GM23338 (cell line): ENCODE measurements at regions not wholly inside any gene's neighbourhood (a gene's known extent, or its start where the extent isn't known, plus 50 kb on each side); places are given as distances from the start of the nearest gene placed in this dataset.

Source experiments
- CREB1 ChIP-seq: fragments of 250-450 bp; sonication (Bioruptor Pico); IDR thresholded peaks from 2 replicates; pipeline ENCODE4 v1.5.0; 2020; ENCODE audit warnings: low read depth, mild to moderate bottlenecking, moderate library complexity
- CTCF ChIP-seq, 2 experiments: fragments of 200-600 bp in 1 of 2; sonication (generic) in 1 of 2; conservative IDR thresholded peaks; 2 replicates each; pipeline versions ENCODE4 v1.5.1 to v1.6.1; 2016 to 2017; ENCODE audit warnings: antibody characterized with exemption in 2 of 2, low read depth in 2 of 2, mild to moderate bottlenecking in 2 of 2, moderate library complexity in 1 of 2
- EZH2 ChIP-seq: fragments of 200-600 bp; sonication (generic); IDR thresholded peaks from one replicate; pipeline ENCODE4 v1.8.0; 2017; ENCODE audit warnings: antibody characterized with exemption, mild to moderate bottlenecking, low read depth; ENCODE audit not compliant: unreplicated experiment
- EZH2phosphoT487 ChIP-seq: fragments of 200-600 bp; sonication (generic); IDR thresholded peaks from one replicate; pipeline ENCODE4 v1.8.1; 2018; ENCODE audit warnings: antibody characterized with exemption; ENCODE audit not compliant: unreplicated experiment
- JUNB ChIP-seq: IDR thresholded peaks from one replicate; pipeline ENCODE4 v1.6.1; 2016; ENCODE audit warnings: antibody characterized with exemption; ENCODE audit not compliant: unreplicated experiment
- NANOG ChIP-seq: IDR thresholded peaks from 2 replicates; pipeline ENCODE4 v1.6.1; 2016; ENCODE audit warnings: antibody characterized with exemption, borderline replicate concordance
- POLR2AphosphoS5 ChIP-seq: IDR thresholded peaks from 2 replicates; pipeline ENCODE4 v1.6.1; 2016; ENCODE audit warnings: antibody characterized with exemption, low read depth
- REST ChIP-seq: IDR thresholded peaks from one replicate; pipeline ENCODE4 v1.6.1; 2018; ENCODE audit warnings: antibody characterized with exemption; ENCODE audit not compliant: unreplicated experiment
- STAT1 ChIP-seq: IDR thresholded peaks from one replicate; pipeline ENCODE4 v1.6.1; 2016; ENCODE audit warnings: antibody characterized with exemption; ENCODE audit not compliant: unreplicated experiment
- ZNF114 ChIP-seq: fragments of 250-450 bp; sonication (Bioruptor Pico); IDR thresholded peaks from 2 replicates; pipeline ENCODE4 v1.5.0; 2020; ENCODE audit warnings: mild to moderate bottlenecking, moderate library complexity

GRCh38 chr17:56681561-56682266 lies 88.2 kb downstream of the NOG start:
- TF ChIP-seq CTCF (conservative IDR thresholded peaks at IDR 0.05; ENCODE audit: low read depth in 2 of 2) (no peak), REST (no peak), POLR2AphosphoS5 (no peak), EZH2phosphoT487 (no peak), EZH2 (no peak), STAT1 (no peak), CREB1 (CRISPR knock-in tag) (no peak), ZNF114 (CRISPR knock-in tag) (no peak), JUNB (no peak), NANOG (no peak)
